ENCODE measurements at regions not wholly inside any gene's neighbourhood (a gene's known extent, or its start where the extent isn't known, plus 50 kb on each side); places are given as distances from the start of the nearest gene placed in this dataset.

DNA sequence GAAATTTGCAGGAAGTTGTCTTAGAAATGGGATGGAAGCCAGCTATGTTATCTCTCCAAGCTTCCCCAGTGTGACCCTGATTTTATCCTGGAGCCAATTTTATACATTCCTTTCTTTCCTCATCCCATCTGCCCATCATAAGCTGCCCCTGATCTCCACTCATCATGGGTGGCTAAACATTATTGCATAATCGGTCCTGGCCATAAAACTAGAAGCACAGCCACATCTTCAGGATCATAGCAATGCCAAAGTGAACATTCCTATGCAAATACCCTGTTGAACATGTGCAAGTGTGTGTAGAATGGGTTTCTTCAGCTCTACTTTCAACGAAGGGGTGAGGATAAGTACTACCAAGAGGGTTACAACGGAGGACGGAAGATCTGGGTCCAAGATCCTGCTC is 50.6 kb upstream of the COG2 start:
- WGBS = 92% methylated on average over 4 of the region's 4 CpGs
- H3K36me3 ChIP-seq (ENCODE audit: control insufficient read depth in 2 of 2, insufficient read depth in 2 of 2, low read length in 1 of 2) = no peaks in the 10 kb centered on the region
- no peak for DNase-seq (ENCODE audit: low read depth in 6 of 9, low spot score in 9 of 9)
- H3K27me3 ChIP-seq (ENCODE audit: control insufficient read depth in 2 of 2, insufficient read depth in 1 of 2, low read length in 1 of 2) = no peaks in the 10 kb centered on the region
- no peaks in the 10 kb centered on the region for H3K9me3 ChIP-seq (ENCODE audit: control insufficient read depth in 2 of 2, insufficient read depth in 1 of 2, low read length in 1 of 2)
- H3K27ac ChIP-seq (ENCODE audit: low read depth in 1 of 2, low read length in 1 of 2) = no peak overlapping the region
- H3K4me1 ChIP-seq (ENCODE audit: control insufficient read depth in 2 of 2, insufficient read depth in 2 of 2, low read length in 2 of 2) = no peaks in the 10 kb centered on the region
- no peak overlapping the region for H3K4me3 ChIP-seq (ENCODE audit: low read length in 2 of 2)

DNA sequence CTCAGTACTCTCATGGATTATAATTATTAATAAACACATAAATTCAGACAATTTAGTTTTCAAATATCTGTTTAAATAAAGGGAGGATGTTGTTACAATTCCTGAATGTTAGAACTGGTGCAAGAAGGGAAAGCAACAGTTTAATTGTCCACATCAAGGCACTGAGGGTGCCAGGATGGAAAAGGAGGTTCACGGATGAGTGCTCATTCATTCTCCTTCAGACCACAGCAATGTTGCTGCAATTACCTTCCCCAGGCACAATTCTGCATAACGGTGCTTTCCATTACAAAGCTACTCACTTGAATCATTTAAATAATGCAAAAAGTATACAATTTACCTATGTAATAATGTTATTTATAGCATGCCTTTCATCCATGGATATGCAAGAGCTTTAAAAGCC is 52.3 kb upstream of the COG2 start:
- H3K4me3 ChIP-seq (ENCODE audit: low read length in 2 of 2) = no peak overlapping the region
- H3K9me3 ChIP-seq (ENCODE audit: control insufficient read depth in 2 of 2, insufficient read depth in 1 of 2, low read length in 1 of 2) = no peaks in the 10 kb centered on the region
- no peaks in the 10 kb centered on the region for H3K4me1 ChIP-seq (ENCODE audit: control insufficient read depth in 2 of 2, insufficient read depth in 2 of 2, low read length in 2 of 2)
- H3K36me3 ChIP-seq (ENCODE audit: control insufficient read depth in 2 of 2, insufficient read depth in 2 of 2, low read length in 1 of 2) = no peaks in the 10 kb centered on the region
- no peak for DNase-seq (ENCODE audit: low read depth in 6 of 9, low spot score in 9 of 9)
- no peaks in the 10 kb centered on the region for H3K27me3 ChIP-seq (ENCODE audit: control insufficient read depth in 2 of 2, insufficient read depth in 1 of 2, low read length in 1 of 2)
- H3K27ac ChIP-seq (ENCODE audit: low read depth in 1 of 2, low read length in 1 of 2) = no peak overlapping the region
- 79% methylated on average over 2 of the region's 2 CpGs for WGBS

DNA sequence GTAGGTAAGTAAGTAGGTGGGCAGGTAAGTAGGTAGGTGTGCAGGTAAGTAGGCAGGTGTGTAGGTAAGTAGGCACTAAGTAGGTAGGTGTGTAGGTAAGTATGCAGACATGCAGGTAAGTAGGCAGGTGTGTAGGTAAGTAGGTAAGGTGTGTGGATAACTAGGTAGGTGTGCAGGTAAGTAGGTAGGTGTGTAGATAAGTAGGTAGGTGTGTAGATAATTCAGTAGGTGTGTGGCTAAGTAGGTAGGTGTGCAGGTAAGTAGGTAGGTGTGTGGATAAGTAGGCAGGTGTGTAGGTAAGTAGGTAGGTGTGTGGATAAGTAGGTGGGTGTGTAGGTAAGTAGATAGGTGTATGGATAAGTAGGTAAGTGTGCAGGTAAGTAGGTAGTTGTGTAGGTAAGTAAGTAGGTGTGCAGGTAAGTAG is 53.9 kb upstream of the COG2 start:
- H3K9me3 ChIP-seq (ENCODE audit: control insufficient read depth in 2 of 2, insufficient read depth in 1 of 2, low read length in 1 of 2) = no peaks in the 10 kb centered on the region
- no peaks in the 10 kb centered on the region for H3K27me3 ChIP-seq (ENCODE audit: control insufficient read depth in 2 of 2, insufficient read depth in 1 of 2, low read length in 1 of 2)
- H3K4me1 ChIP-seq (ENCODE audit: control insufficient read depth in 2 of 2, insufficient read depth in 2 of 2, low read length in 2 of 2) = no peaks in the 10 kb centered on the region
- H3K4me3 ChIP-seq (ENCODE audit: low read length in 2 of 2) = no peak overlapping the region
- H3K36me3 ChIP-seq (ENCODE audit: control insufficient read depth in 2 of 2, insufficient read depth in 2 of 2, low read length in 1 of 2) = no peaks in the 10 kb centered on the region
- no peak overlapping the region for H3K27ac ChIP-seq (ENCODE audit: low read depth in 1 of 2, low read length in 1 of 2)
- no peak for DNase-seq (ENCODE audit: low read depth in 6 of 9, low spot score in 9 of 9)

DNA sequence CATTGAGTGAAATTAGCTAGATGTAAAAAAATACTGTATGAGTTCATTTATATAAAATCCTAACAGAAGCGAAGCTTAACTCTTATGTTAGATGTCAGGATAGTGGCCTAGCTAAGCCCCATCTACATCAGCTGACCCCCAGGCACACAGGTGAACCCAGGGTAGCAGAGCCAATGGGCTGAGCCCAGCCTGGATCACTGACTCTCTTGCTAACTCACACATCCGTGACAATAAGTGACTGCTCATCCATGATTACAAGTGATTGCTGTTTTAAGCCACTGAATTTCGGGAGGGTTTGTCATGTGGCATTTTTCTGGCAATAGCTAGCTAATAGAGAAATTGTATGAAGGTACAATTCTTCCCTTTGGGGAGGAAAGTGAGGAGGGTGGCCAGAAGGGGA is 55.2 kb upstream of the COG2 start:
- Histone ChIP-seq H3K36me3 (ENCODE audit: control insufficient read depth in 2 of 2, insufficient read depth in 2 of 2, low read length in 1 of 2) (no peaks in the 10 kb centered on the region), H3K27ac (ENCODE audit: low read depth in 1 of 2, low read length in 1 of 2) (no peak overlapping the region), H3K9me3 (ENCODE audit: control insufficient read depth in 2 of 2, insufficient read depth in 1 of 2, low read length in 1 of 2) (no peaks in the 10 kb centered on the region), H3K4me1 (ENCODE audit: control insufficient read depth in 2 of 2, insufficient read depth in 2 of 2, low read length in 2 of 2) (no peaks in the 10 kb centered on the region), H3K4me3 (ENCODE audit: low read length in 2 of 2) (no peak overlapping the region), H3K27me3 (ENCODE audit: control insufficient read depth in 2 of 2, insufficient read depth in 1 of 2, low read length in 1 of 2) (no peaks in the 10 kb centered on the region)
- DNase-seq (ENCODE audit: low read depth in 6 of 9, low spot score in 9 of 9) = no peak
- WGBS = 92% methylated on average over 3 of the region's 3 CpGs

DNA sequence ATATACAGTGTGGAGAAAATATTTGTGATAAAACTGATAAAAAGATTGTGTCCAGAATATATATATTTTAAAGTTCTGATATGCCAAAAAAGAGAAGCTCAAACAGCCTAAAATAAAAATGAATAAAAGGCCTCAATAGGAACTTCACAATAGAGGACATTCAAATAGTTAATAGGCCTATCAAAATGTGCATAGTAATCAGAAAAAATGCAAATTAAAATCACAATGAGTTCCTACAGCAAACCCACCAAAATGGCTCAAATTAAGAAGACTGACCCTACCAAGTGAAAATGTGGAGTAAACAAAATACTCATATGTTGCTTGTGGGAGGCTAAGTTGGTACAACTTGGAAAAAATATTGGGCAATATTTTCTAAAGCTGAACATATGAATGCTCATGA is 57.6 kb upstream of the COG2 start:
- H3K27me3 ChIP-seq (ENCODE audit: control insufficient read depth in 2 of 2, insufficient read depth in 1 of 2, low read length in 1 of 2) = no peaks in the 10 kb centered on the region
- H3K4me1 ChIP-seq (ENCODE audit: control insufficient read depth in 2 of 2, insufficient read depth in 2 of 2, low read length in 2 of 2) = no peaks in the 10 kb centered on the region
- DNase-seq (ENCODE audit: low read depth in 6 of 9, low spot score in 9 of 9) = no peak
- no peak overlapping the region for H3K27ac ChIP-seq (ENCODE audit: low read depth in 1 of 2, low read length in 1 of 2)
- no peaks in the 10 kb centered on the region for H3K36me3 ChIP-seq (ENCODE audit: control insufficient read depth in 2 of 2, insufficient read depth in 2 of 2, low read length in 1 of 2)
- no peak overlapping the region for H3K4me3 ChIP-seq (ENCODE audit: low read length in 2 of 2)
- H3K9me3 ChIP-seq (ENCODE audit: control insufficient read depth in 2 of 2, insufficient read depth in 1 of 2, low read length in 1 of 2) = no peaks in the 10 kb centered on the region

DNA sequence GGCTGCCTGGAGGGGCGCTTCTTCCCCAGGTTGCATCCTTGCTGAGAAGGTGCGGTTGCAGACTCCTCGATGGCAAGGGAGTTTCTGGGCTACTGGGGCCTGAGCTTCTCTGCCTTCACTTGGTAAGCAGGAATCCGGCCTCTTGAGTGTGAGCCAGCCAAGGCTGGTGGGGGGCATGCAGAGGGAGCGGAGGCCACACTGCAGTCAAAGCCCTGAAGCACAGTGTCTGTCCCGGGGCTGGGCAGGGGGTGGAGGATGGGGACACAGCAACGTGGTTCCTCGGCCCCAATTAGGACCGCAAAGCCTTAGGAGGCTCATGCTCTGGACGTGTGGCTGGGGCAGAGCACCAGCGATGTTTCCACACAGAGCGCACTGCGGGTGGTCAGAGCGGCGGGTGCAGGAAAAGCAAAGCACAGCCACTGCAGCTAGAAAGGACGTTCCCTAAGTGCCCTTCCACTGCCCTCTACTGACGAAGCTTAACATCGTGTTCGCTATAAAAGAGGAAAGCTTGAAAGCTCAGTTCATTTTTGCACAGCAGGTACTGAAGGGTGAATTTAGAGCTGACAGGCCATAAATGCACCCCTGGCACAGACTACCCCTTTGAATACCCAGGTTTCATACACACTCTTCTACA is 60.7 kb upstream of the COG2 start:
- no peaks in the 10 kb centered on the region for H3K36me3 ChIP-seq (ENCODE audit: control insufficient read depth in 2 of 2, insufficient read depth in 2 of 2, low read length in 1 of 2)
- 91% methylated on average over 19 of the region's 19 CpGs for WGBS
- no peak for DNase-seq (ENCODE audit: low read depth in 6 of 9, low spot score in 9 of 9)

DNA sequence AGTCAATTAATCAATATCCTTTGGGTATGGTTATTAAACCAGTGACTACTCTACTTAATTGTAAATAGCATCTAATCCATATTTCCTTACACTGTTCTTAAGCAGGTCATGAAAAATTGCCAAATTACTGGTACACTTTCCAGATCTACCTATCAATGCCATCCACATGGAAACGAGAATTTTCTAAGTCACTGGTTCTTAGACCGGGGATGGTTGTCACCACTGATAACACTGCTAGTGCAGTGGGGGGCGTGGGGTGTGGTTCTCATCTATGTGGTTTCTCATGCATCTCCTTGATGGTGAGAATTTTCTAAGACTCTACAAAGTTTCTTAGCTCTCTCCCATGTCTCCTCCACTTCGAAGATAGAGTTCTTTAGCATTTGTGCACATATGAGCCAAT is 63.7 kb upstream of the COG2 start:
- no peaks in the 10 kb centered on the region for H3K4me1 ChIP-seq (ENCODE audit: control insufficient read depth in 2 of 2, insufficient read depth in 2 of 2, low read length in 2 of 2)
- no peak for DNase-seq (ENCODE audit: low read depth in 6 of 9, low spot score in 9 of 9)
- no peak overlapping the region for H3K27ac ChIP-seq (ENCODE audit: low read depth in 1 of 2, low read length in 1 of 2)
- H3K27me3 ChIP-seq (ENCODE audit: control insufficient read depth in 2 of 2, insufficient read depth in 1 of 2, low read length in 1 of 2) = no peaks in the 10 kb centered on the region
- no peaks in the 10 kb centered on the region for H3K9me3 ChIP-seq (ENCODE audit: control insufficient read depth in 2 of 2, insufficient read depth in 1 of 2, low read length in 1 of 2)
- 88% methylated on average over 4 of the region's 4 CpGs for WGBS
- no peak overlapping the region for H3K4me3 ChIP-seq (ENCODE audit: low read length in 2 of 2)
- no peaks in the 10 kb centered on the region for H3K36me3 ChIP-seq (ENCODE audit: control insufficient read depth in 2 of 2, insufficient read depth in 2 of 2, low read length in 1 of 2)

More for the DNA sequence above, 60.7 kb upstream of the COG2 start:
- no peaks in the 10 kb centered on the region for H3K27me3 ChIP-seq (ENCODE audit: control insufficient read depth in 2 of 2, insufficient read depth in 1 of 2, low read length in 1 of 2)
- no peak overlapping the region for H3K4me3 ChIP-seq (ENCODE audit: low read length in 2 of 2)
- H3K4me1 ChIP-seq (ENCODE audit: control insufficient read depth in 2 of 2, insufficient read depth in 2 of 2, low read length in 2 of 2) = no peaks in the 10 kb centered on the region
- H3K27ac ChIP-seq (ENCODE audit: low read depth in 1 of 2, low read length in 1 of 2) = no peak overlapping the region
- H3K9me3 ChIP-seq (ENCODE audit: control insufficient read depth in 2 of 2, insufficient read depth in 1 of 2, low read length in 1 of 2) = no peaks in the 10 kb centered on the region

DNA sequence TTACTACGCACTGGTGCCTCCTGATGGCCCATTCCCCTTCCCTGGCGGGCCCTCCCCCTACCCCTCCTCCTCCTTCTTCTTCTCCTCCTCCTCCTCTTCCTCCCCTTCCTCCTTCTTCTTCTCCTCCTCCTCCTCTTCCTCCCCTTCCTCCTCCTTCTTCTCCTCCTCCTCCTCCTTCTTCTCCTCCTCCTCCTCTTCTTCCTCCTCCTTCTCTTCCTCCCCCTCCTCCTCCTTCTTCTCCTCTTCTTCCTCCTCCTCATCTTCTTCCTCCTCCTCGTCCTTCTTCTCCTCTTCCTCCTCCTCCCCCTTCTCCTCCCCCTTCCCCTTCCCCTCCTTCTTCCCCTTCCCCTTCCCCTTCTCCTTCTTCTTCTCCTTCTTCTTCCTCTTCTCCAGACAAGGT is 64.7 kb upstream of the COG2 start:
- 70% methylated on average over 3 of the region's 3 CpGs for WGBS
- H3K27ac ChIP-seq (ENCODE audit: low read depth in 1 of 2, low read length in 1 of 2) = no peak overlapping the region
- H3K4me1 ChIP-seq (ENCODE audit: control insufficient read depth in 2 of 2, insufficient read depth in 2 of 2, low read length in 2 of 2) = no peaks in the 10 kb centered on the region
- DNase-seq (ENCODE audit: low read depth in 6 of 9, low spot score in 9 of 9) = no peak
- no peaks in the 10 kb centered on the region for H3K36me3 ChIP-seq (ENCODE audit: control insufficient read depth in 2 of 2, insufficient read depth in 2 of 2, low read length in 1 of 2)
- no peaks in the 10 kb centered on the region for H3K9me3 ChIP-seq (ENCODE audit: control insufficient read depth in 2 of 2, insufficient read depth in 1 of 2, low read length in 1 of 2)
- no peaks in the 10 kb centered on the region for H3K27me3 ChIP-seq (ENCODE audit: control insufficient read depth in 2 of 2, insufficient read depth in 1 of 2, low read length in 1 of 2)
- no peak overlapping the region for H3K4me3 ChIP-seq (ENCODE audit: low read length in 2 of 2)

DNA sequence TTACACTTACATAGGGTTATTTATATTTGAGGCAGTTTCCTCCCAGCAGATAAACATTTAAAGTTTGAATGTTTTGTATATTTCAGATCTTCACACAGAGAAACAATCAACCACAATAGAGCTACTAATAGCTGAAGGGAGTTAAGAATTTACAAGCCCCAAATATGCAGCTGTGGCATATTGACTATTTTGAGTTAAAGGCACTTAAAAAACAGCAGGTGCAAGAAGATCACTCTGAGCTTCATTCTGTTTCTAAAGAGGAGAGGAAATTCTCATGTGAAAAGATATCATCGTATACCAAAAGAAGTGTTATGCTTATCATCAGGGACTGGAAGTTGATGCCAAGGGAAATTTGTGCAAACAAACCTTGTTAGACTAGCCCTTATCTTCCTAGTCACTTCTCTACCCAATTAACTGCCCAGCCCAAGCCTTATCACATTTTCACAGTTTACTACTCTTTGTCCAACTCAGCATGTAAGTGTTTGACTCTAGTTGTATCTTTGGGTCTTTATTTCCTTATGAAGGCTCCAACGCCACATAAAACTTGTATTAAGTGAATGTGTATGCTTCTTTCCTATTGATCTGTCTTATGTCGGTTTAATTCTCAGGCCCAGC is 66.3 kb upstream of the COG2 start:
- 90% methylated on average over 3 of the region's 3 CpGs for whole genome bisulfite sequencing
- DNase-seq (ENCODE audit: low read depth in 6 of 9, low spot score in 9 of 9) = no peak
- Histone ChIP-seq H3K36me3 (ENCODE audit: control insufficient read depth in 2 of 2, insufficient read depth in 2 of 2, low read length in 1 of 2) (no peaks in the 10 kb centered on the region), H3K4me3 (ENCODE audit: low read length in 2 of 2) (no peak overlapping the region), H3K27ac (ENCODE audit: low read depth in 1 of 2, low read length in 1 of 2) (no peak overlapping the region), H3K27me3 (ENCODE audit: control insufficient read depth in 2 of 2, insufficient read depth in 1 of 2, low read length in 1 of 2) (no peaks in the 10 kb centered on the region), H3K9me3 (ENCODE audit: control insufficient read depth in 2 of 2, insufficient read depth in 1 of 2, low read length in 1 of 2) (no peaks in the 10 kb centered on the region), H3K4me1 (ENCODE audit: control insufficient read depth in 2 of 2, insufficient read depth in 2 of 2, low read length in 2 of 2) (no peaks in the 10 kb centered on the region)

Measured in thymus (tissue), 11 donors.